Transverse colon (tissue), 4 donors: ENCODE measurements at regions not wholly inside any gene's neighbourhood (a gene's known extent, or its start where the extent isn't known, plus 50 kb on each side); places are given as distances from the start of the nearest gene placed in this dataset.
A peak's percentile ranks its signal among the peaks of the same experiment; 100 is the strongest.

Experiments
- DNase-seq: peaks from one replicate; pipeline ENCODE4 v3.0.0-alpha.2; 2019
- H3K27ac ChIP-seq, 4 donors: fragments of 200-600 bp; sonication (generic); 2 replicates each; pipeline ENCODE4 v1.5.1; 2016 to 2018; ENCODE audit warnings: inconsistent platforms in 4 of 4
- H3K27me3 ChIP-seq: fragments of 200-600 bp; sonication (generic); 2 replicates; pipeline ENCODE4 v1.5.1; 2017; ENCODE audit warnings: inconsistent platforms
- H3K36me3 ChIP-seq, 4 donors: fragments of 200-600 bp; sonication (generic); 2 replicates each; pipeline ENCODE4 v1.5.1; 2017 to 2019; ENCODE audit warnings: inconsistent platforms in 4 of 4
- H3K4me1 ChIP-seq, 4 donors: fragments of 200-600 bp; sonication (generic); 2 replicates each; pipeline ENCODE4 v1.5.1; 2017 to 2020; ENCODE audit warnings: inconsistent platforms in 4 of 4
- H3K4me3 ChIP-seq, 4 donors: fragments of 200-600 bp; sonication (generic); 1 replicate in 1 of 4; 2 replicates in 3 of 4; pipeline versions ENCODE4 v1.5.1 to v1.6.1; 2017 to 2019; ENCODE audit warnings: inconsistent platforms in 4 of 4
- H3K9me3 ChIP-seq, 2 donors: fragments of 200-600 bp; sonication (generic); 2 replicates each; pipeline ENCODE4 v1.5.1; 2017 to 2019; ENCODE audit warnings: inconsistent platforms in 2 of 2
- EP300 ChIP-seq: sonication (generic); formaldehyde crosslinking; IDR thresholded peaks from one replicate; pipeline ENCODE4 v1.6.1; 2017; ENCODE audit warnings: antibody characterized with exemption, low read depth
- POLR2A ChIP-seq: fragments of 450-650 bp; IDR thresholded peaks from one replicate; pipeline ENCODE4 v1.6.1; 2016; ENCODE audit warnings: antibody characterized with exemption, mild to moderate bottlenecking, moderate library complexity
- POLR2AphosphoS5 ChIP-seq, 3 donors: sonication (generic); formaldehyde crosslinking; IDR thresholded peaks; one replicate each; pipeline ENCODE4 v1.6.1; 2016; ENCODE audit warnings: antibody characterized with exemption in 3 of 3
- WGBS, 2 donors: methylation state at CpG; one replicate each; pipeline ENCODE4 v1.1.5; 2018; ENCODE audit warnings: low coverage in 1 of 2; 5-methylcytosine and 5-hydroxymethylcytosine counted together
- in situ Hi-C, 4 donors: fragments of 200-750 bp; cut with MboI; loops; one replicate each; pipeline versions ENCODE4 v1.15.0 to v1.15.1; 2017; ENCODE audit warnings: low sequenced_read_pairs in 3 of 4, low pct_ligation_motif_present in 1 of 4, low pct_unique_long_range_greater_than_20kb in 1 of 4
- intact Hi-C: fragments of 100-400 bp; cut with DNase I; formaldehyde crosslinking; loops from one replicate; pipeline ENCODE4 v1.15.1; 2023; ENCODE audit warnings: low total_unique reads
- TF ChIP-seq, protein P1 (sequence below), 5 experiments: fragments of 200-600 bp in 3 of 5; fragments of 450-650 bp in 2 of 5; sonication (generic) in 3 of 5; IDR thresholded peaks; 1 replicate in 2 of 5; 2 replicates in 3 of 5; pipeline ENCODE4 v1.5.1; 2016 to 2017; ENCODE audit warnings: antibody characterized with exemption in 5 of 5, inconsistent platforms in 3 of 5, mild to moderate bottlenecking in 2 of 5, moderate library complexity in 1 of 5

DNA sequence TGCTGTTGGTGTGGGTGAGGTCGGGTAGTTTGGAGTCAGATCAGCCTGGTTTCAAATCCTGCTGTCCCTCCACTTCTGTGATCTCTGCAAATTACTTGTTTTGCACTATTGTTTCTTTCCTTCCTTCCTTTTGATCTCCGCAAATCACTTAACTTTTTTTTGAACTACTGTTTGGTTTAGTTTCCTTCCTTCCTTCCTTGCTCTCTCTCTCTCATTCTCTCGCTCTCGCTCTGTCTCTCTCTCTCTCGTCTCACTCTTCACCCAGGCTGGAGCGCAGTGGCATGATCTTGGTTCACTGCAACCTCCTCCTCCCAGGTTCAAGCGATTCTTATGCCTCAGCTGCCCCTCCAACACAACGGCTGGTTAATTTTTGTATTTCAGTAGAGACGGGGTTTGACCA, 141.6 kb upstream of the ITGA6 start:
- 71 to 88% methylated on average over 9 of the region's 9 CpGs for WGBS, 2 donors
- peaks cover 0 to 20% (median 9%) of the 10 kb centered on the region in 4 donors for H3K4me1 ChIP-seq
- H3K27me3 ChIP-seq: no peaks in the 10 kb centered on the region
- no peaks in the 10 kb centered on the region for H3K9me3 ChIP-seq
- H3K4me3 ChIP-seq: no peak overlapping the region
- TF ChIP-seq POLR2AphosphoS5 (IDR thresholded peaks at IDR 0.05) (no peak), EP300 (no peak)
- TF ChIP-seq, protein P1, sequence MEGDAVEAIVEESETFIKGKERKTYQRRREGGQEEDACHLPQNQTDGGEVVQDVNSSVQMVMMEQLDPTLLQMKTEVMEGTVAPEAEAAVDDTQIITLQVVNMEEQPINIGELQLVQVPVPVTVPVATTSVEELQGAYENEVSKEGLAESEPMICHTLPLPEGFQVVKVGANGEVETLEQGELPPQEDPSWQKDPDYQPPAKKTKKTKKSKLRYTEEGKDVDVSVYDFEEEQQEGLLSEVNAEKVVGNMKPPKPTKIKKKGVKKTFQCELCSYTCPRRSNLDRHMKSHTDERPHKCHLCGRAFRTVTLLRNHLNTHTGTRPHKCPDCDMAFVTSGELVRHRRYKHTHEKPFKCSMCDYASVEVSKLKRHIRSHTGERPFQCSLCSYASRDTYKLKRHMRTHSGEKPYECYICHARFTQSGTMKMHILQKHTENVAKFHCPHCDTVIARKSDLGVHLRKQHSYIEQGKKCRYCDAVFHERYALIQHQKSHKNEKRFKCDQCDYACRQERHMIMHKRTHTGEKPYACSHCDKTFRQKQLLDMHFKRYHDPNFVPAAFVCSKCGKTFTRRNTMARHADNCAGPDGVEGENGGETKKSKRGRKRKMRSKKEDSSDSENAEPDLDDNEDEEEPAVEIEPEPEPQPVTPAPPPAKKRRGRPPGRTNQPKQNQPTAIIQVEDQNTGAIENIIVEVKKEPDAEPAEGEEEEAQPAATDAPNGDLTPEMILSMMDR (IDR thresholded peaks at IDR 0.05): no peak
- in situ Hi-C loops (no loop called here), intact Hi-C loops (no loop called here)
- H3K36me3 ChIP-seq: no peaks in the 10 kb centered on the region
- DNase-seq: no peak
- no peak overlapping the region for H3K27ac ChIP-seq

DNA sequence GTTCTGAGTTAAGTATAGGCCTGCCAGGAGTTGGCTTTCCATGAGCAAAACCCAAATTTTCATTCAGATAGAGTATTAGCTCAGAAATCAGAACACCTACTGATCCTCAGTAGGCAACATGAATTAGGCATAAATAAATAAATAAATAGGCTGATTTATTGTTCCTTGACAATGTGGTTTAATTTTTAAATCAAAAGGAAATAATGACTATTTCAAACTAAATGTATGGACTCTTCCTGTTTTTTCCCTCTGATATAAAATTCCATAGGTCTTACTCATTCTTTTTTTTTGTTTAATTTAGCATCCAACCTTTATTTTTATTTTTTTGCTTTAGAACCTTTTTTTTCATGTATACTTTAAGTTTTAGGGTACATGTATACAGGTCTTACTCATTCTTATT, 140.2 kb upstream of the ITGA6 start:
- in situ Hi-C loops: no loop called here
- Histone ChIP-seq H3K4me1 (peaks cover 0 to 12% (median 6%) of the 10 kb centered on the region in 4 donors), H3K36me3 (no peaks in the 10 kb centered on the region), H3K4me3 (no peak overlapping the region), H3K27ac (no peak overlapping the region), H3K9me3 (no peaks in the 10 kb centered on the region), H3K27me3 (no peaks in the 10 kb centered on the region)
- TF ChIP-seq POLR2A (no peak), EP300 (no peak), POLR2AphosphoS5 (IDR thresholded peaks at IDR 0.05) (no peak)
- TF ChIP-seq, protein P1 (IDR thresholded peaks at IDR 0.05): no peak
- intact Hi-C loops: no loop called here
- DNase-seq: no peak

DNA sequence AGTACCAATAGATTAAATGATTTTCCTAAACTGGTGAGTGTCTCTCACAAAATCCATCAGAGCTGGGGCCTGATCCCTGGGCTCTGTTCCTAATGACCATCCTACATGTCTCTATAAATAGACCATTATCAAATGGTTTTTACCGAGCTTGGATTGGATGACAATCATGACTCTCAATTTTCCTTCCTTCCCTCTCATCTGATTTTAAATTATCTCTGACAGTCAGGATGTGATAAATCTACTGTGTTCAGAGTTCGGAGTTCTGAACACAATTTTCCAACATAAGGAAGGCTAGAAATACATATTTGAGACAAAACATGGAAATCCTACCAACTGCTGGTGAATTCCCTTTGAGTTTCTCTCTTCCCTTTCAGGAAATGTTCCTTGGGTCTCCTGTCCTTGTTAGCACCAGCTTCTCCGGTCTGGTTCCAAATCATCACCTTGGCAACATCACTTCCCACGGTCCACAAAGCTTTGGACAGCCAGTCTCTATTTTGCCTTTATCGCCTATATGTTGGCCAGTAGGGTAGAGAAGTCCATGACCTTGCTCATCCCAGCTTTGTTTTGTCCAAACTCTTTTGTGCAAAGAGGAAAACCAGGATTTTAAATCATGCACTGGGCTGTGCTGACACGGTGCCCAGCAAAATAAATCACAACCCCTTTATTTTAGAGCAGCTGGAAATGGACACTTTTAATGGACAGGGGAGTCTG, 139.6 kb upstream of the ITGA6 start:
- in situ Hi-C loops: no loop called here
- 76 to 77% methylated on average over 5 to 6 of the region's 6 CpGs for WGBS, 2 donors
- intact Hi-C loops: no loop called here
- Histone ChIP-seq H3K36me3 (no peaks in the 10 kb centered on the region), H3K9me3 (no peaks in the 10 kb centered on the region), H3K27ac (no peak overlapping the region), H3K4me3 (no peak overlapping the region), H3K27me3 (no peaks in the 10 kb centered on the region), H3K4me1 (peaks cover 0 to 8% (median 3%) of the 10 kb centered on the region in 4 donors)
- DNase-seq: no peak
- no peak for TF ChIP-seq POLR2A
- no peak for TF ChIP-seq POLR2AphosphoS5 (IDR thresholded peaks at IDR 0.05)
- TF ChIP-seq, protein P1 (IDR thresholded peaks at IDR 0.05): no peak
- no peak for TF ChIP-seq EP300

DNA sequence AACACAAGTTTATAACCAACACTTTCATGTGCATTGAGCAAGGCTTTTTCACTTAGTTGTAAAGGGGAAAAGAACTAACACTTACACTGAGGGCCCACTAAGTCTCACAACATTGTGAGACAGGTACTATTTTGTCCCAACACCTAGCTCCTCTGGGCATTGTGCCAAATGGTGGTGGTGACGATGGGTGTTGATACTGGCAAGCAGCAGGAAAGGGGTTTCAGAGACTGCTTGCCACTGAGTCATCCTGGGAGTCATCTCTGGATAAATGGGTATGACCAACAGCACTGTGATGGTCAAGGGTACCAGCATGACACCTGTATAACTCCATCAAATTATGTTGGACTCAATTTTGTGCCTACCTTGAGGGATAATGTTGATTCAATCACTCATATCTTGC, 138.8 kb upstream of the ITGA6 start:
- WGBS, 2 donors: 4% methylated on average over 1 of the region's 1 CpG; no CpG with 5 or more reads in 1 of the 2 donors
- H3K27ac ChIP-seq: no peak overlapping the region
- no peaks in the 10 kb centered on the region for H3K9me3 ChIP-seq
- H3K4me1 ChIP-seq: peaks cover 0 to 9% (median 4%) of the 10 kb centered on the region in 4 donors
- TF ChIP-seq POLR2AphosphoS5 (IDR thresholded peaks at IDR 0.05): no peak
- TF ChIP-seq POLR2A: no peak
- intact Hi-C loops (no loop called here), in situ Hi-C loops (no loop called here)
- no peak for DNase-seq
- no peaks in the 10 kb centered on the region for H3K36me3 ChIP-seq
- no peak overlapping the region for H3K4me3 ChIP-seq
- no peaks in the 10 kb centered on the region for H3K27me3 ChIP-seq

DNA sequence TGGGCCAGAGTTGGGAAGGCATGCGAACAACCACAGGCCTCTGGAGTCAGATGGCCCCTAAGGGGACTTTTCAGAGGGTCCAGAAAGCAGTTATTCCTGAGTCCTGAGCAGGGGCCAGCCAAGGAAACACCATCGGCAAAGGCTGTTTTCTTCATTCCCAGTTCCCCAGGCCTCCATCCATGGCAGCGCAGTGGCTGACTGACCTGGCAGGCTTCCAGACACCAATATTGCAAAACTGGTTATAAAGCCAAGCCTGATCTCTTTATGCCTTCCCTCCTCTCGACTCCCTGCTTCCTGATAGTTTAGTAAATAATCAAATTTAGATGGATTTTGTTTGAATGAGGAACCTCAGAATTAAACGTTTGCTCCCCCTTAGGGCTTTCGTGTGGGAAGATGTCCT, 133.4 kb upstream of the ITGA6 start:
- WGBS, 2 donors: 31 to 60% methylated on average over 1 to 6 of the region's 6 CpGs
- in situ Hi-C loops: no loop called here
- DNase-seq: peak; percentile 80
- no peaks in the 10 kb centered on the region for H3K9me3 ChIP-seq
- peaks cover 0 to 11% (median 11%) of the 10 kb centered on the region in 4 donors for H3K4me1 ChIP-seq
- TF ChIP-seq EP300 (no peak), POLR2AphosphoS5 (IDR thresholded peaks at IDR 0.05) (no peak), POLR2A (no peak)
- TF ChIP-seq, protein P1 (IDR thresholded peaks at IDR 0.05): no peak
- intact Hi-C loops: no loop called here
- H3K4me3 ChIP-seq: no peak overlapping the region
- peak overlapping the region in 1 of 4 donors; percentile 28 for H3K27ac ChIP-seq
- no peaks in the 10 kb centered on the region for H3K27me3 ChIP-seq
- no peaks in the 10 kb centered on the region for H3K36me3 ChIP-seq
